Activated naive CD8-positive, alpha-beta T cell treated with anti-CD3 and anti-CD28 coated beads, Interleukin-2, amount 10 ng/mL, durations not matched to agents 7 days and 5 days (primary cell): ENCODE measurements at regions not wholly inside any gene's neighbourhood (a gene's known extent, or its start where the extent isn't known, plus 50 kb on each side); places are given as distances from the start of the nearest gene placed in this dataset.
"Not testable (repeated sequence)": the region's sequence is repeated elsewhere in the genome, so short reads cannot be mapped to it uniquely, and the experiment has no call there.

ENCODE experiments used
- ATAC-seq: fragments of 150-1000 bp; cut with Tn5 transposase; one replicate; pipeline ENCODE4 v1.10.0; 2021; ENCODE audit warnings: low read depth, moderate library complexity
- POLR2A ChIA-PET: fragments of 350-600 bp; sonication (Branson Sonifier 250); formaldehyde crosslinking; loops from one replicate; lab custom pipeline; 2021; ENCODE audit warnings: antibody characterized with exemption; lab: Charles Lee
- DNase-seq: peaks from one replicate; pipeline ENCODE4 v3.0.0; 2021
- H3K27ac Mint-ChIP-seq: one replicate; pipeline ENCODE4 v1.8.0; 2022; ENCODE audit warnings: mild to moderate bottlenecking, mixed read lengths
- H3K27me3 Mint-ChIP-seq: one replicate; pipeline ENCODE4 v1.8.0; 2022; ENCODE audit warnings: mild to moderate bottlenecking, moderate library complexity, mixed read lengths
- H3K36me3 Mint-ChIP-seq: one replicate; pipeline ENCODE4 v1.8.0; 2021; ENCODE audit warnings: mild to moderate bottlenecking, mixed read lengths
- H3K4me1 Mint-ChIP-seq: one replicate; pipeline ENCODE4 v1.8.0; 2021; ENCODE audit warnings: mixed read lengths
- H3K4me3 Mint-ChIP-seq: one replicate; pipeline ENCODE4 v1.8.0; 2022; ENCODE audit warnings: mild to moderate bottlenecking, moderate library complexity, mixed read lengths
- H3K9me3 Mint-ChIP-seq: one replicate; pipeline ENCODE4 v1.8.0; 2021; ENCODE audit warnings: mixed read lengths

GRCh38 chr4:82125787-82126297, 247.9 kb downstream of the HNRNPD start:
- POLR2A ChIA-PET, result no interaction called here
- Mint-ChIP-seq H3K27ac (no peak overlapping the region), H3K4me1 (no peaks in the 10 kb centered on the region)

GRCh38 chr4:82124932-82125786, 248.6 kb downstream of the HNRNPD start:
- H3K27ac Mint-ChIP-seq, result no peak overlapping the region
- H3K27me3 Mint-ChIP-seq, result no peaks in the 10 kb centered on the region
- POLR2A ChIA-PET, result no interaction called here
- no peak overlapping the region for H3K4me3 Mint-ChIP-seq
- peaks cover 4% of the 10 kb centered on the region for H3K9me3 Mint-ChIP-seq
- ATAC-seq, result no peak
- DNase-seq, result no peak
- H3K36me3 Mint-ChIP-seq, result peaks cover 3% of the 10 kb centered on the region
- no peaks in the 10 kb centered on the region for H3K4me1 Mint-ChIP-seq

More at GRCh38 chr4:82125787-82126297, 247.9 kb downstream of the HNRNPD start:
- ATAC-seq (no peak), DNase-seq (no peak)
- H3K36me3 Mint-ChIP-seq, result peaks cover 3% of the 10 kb centered on the region
- H3K4me3 Mint-ChIP-seq, result no peak overlapping the region
- H3K9me3 Mint-ChIP-seq, result peaks cover 4% of the 10 kb centered on the region
- H3K27me3 Mint-ChIP-seq, result no peaks in the 10 kb centered on the region

DNA sequence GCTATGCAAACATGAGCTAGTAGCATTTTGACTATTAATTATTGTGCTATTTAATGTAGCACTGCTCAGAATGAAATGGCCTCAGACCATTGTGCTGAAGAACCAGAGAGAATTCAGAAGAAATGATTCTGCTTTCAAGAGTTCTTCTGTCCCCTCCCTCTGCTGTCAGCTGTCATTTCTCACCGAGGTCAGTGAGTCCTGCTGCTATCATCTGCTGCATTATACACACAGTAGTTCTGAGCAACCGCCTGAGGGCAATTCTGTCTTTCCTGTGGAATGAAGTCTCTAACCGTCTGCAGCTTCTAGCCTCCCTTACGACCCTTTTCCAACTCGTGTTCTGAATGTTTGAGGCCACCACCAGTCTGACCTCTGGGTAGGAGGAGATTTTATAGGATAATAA, 249.4 kb downstream of the HNRNPD start:
- H3K27ac Mint-ChIP-seq, result no peak overlapping the region
- H3K4me3 Mint-ChIP-seq, result no peak overlapping the region
- no peaks in the 10 kb centered on the region for H3K27me3 Mint-ChIP-seq
- H3K4me1 Mint-ChIP-seq, result no peaks in the 10 kb centered on the region
- ATAC-seq (no peak), DNase-seq (no peak)
- peaks cover 2% of the 10 kb centered on the region for H3K36me3 Mint-ChIP-seq
- H3K9me3 Mint-ChIP-seq, result peaks cover 4% of the 10 kb centered on the region
- POLR2A ChIA-PET, result no interaction called here

DNA sequence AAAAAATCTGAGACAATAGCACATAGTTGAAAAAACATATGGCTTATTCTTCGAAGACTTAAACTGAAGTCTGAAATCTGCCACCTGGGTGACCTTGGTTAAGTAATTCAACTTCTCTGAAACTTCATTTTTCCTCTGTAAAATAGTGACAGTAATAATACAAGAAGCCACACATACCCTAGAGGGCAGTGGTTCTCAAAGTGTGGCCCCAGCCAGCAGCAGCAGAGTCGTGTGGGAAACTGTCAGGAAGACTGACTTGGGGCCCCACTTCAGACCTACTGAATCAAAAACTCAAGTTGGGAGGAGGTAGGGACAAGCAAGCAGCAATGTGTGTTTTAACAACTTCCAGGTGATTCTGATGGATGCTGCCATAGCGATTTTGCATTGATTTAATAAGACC, 249.9 kb downstream of the HNRNPD start:
- POLR2A ChIA-PET, result no interaction called here
- H3K9me3 Mint-ChIP-seq, result peaks cover 4% of the 10 kb centered on the region
- DNase-seq (no peak), ATAC-seq (no peak)
- H3K4me3 Mint-ChIP-seq, result no peak overlapping the region
- H3K4me1 Mint-ChIP-seq, result no peaks in the 10 kb centered on the region
- no peaks in the 10 kb centered on the region for H3K36me3 Mint-ChIP-seq
- H3K27ac Mint-ChIP-seq, result no peak overlapping the region
- H3K27me3 Mint-ChIP-seq, result no peaks in the 10 kb centered on the region

GRCh38 chr4:82115183-82115582, 258.6 kb downstream of the HNRNPD start:
- H3K4me1 Mint-ChIP-seq, H3K27ac Mint-ChIP-seq, DNase-seq, H3K9me3 Mint-ChIP-seq, H3K27me3 Mint-ChIP-seq, H3K4me3 Mint-ChIP-seq, ATAC-seq, H3K36me3 Mint-ChIP-seq, POLR2A ChIA-PET: not testable (repeated sequence)

GRCh38 chr4:82108506-82108905, 265.3 kb downstream of the HNRNPD start:
- DNase-seq (no peak), ATAC-seq (no peak)
- Mint-ChIP-seq H3K9me3 (peaks cover 1% of the 10 kb centered on the region), H3K4me3 (no peak overlapping the region), H3K4me1 (no peaks in the 10 kb centered on the region), H3K27ac (no peak overlapping the region), H3K36me3 (no peaks in the 10 kb centered on the region), H3K27me3 (no peaks in the 10 kb centered on the region)
- POLR2A ChIA-PET, result no interaction called here

DNA sequence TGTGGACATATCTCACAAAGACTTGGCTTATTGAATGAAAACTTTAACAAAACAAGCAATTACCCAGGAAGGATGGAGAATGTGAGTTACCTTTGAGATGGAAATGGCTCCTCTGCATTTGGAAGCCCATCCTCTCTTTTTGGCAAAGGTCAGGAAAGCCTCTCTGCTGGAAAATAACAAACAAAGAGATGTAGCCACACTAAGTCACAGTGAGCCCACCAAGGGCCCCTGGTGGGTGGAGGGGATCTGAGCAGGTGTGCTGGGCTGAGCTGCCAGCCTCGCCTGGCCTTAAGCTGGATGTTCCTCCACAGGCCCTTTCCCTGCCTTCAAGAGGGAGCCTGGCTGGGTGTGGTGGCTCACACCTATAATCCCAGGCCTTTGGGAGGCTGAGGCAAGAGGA, 269.2 kb downstream of the HNRNPD start:
- H3K27ac Mint-ChIP-seq, result no peak overlapping the region
- no peak overlapping the region for H3K4me3 Mint-ChIP-seq
- H3K4me1 Mint-ChIP-seq, result no peaks in the 10 kb centered on the region
- no peaks in the 10 kb centered on the region for H3K9me3 Mint-ChIP-seq
- POLR2A ChIA-PET, result no interaction called here
- H3K27me3 Mint-ChIP-seq, result peaks cover 2% of the 10 kb centered on the region
- no peaks in the 10 kb centered on the region for H3K36me3 Mint-ChIP-seq
- ATAC-seq (no peak), DNase-seq (no peak)

- no peak overlapping the region for H3K27ac Mint-ChIP-seq
- no peaks in the 10 kb centered on the region for H3K36me3 Mint-ChIP-seq
- POLR2A ChIA-PET, result no interaction called here
- ATAC-seq, result no peak
- no peaks in the 10 kb centered on the region for H3K4me1 Mint-ChIP-seq
- peaks cover 2% of the 10 kb centered on the region for H3K27me3 Mint-ChIP-seq
- no peak for DNase-seq
- H3K4me3 Mint-ChIP-seq, result no peak overlapping the region
- no peaks in the 10 kb centered on the region for H3K9me3 Mint-ChIP-seq
These were observed 273.7 kb downstream of the HNRNPD start for GRCh38 chr4:82099928-82100579.

- Mint-ChIP-seq H3K4me1 (no peaks in the 10 kb centered on the region), H3K27me3 (peaks cover 2% of the 10 kb centered on the region), H3K9me3 (no peaks in the 10 kb centered on the region), H3K4me3 (no peak overlapping the region), H3K36me3 (no peaks in the 10 kb centered on the region), H3K27ac (no peak overlapping the region)
- no peak for DNase-seq
- POLR2A ChIA-PET, result no interaction called here
- ATAC-seq, result no peak
These were observed 276.3 kb downstream of the HNRNPD start for GRCh38 chr4:82097504-82097903.

DNA sequence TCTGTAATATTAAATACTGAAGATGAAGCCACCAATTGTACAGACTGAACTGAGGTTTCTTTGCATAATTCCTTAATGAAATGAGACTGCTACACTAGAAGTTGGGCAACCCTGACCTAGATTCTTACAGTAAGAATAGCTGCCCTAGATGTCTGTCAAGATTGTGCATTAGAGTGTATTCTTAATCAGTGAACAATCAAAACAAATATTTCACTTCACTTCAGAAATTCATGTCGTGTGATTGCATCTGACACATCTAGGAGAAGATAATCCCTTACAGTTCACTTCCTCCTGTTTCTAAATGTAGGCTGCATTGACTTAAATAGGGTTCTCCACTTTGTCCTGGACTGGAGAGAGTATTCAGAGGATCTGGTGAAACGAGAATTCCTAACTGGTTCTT, 283.1 kb downstream of the HNRNPD start:
- H3K27me3 Mint-ChIP-seq, result no peaks in the 10 kb centered on the region
- H3K4me3 Mint-ChIP-seq, result no peak overlapping the region
- no peak overlapping the region for H3K27ac Mint-ChIP-seq
- POLR2A ChIA-PET, result no interaction called here
- H3K9me3 Mint-ChIP-seq, result peaks cover 2% of the 10 kb centered on the region
- no peaks in the 10 kb centered on the region for H3K4me1 Mint-ChIP-seq
- DNase-seq (no peak), ATAC-seq (no peak)
- no peaks in the 10 kb centered on the region for H3K36me3 Mint-ChIP-seq

GRCh38 chr4:82084747-82085146, 289.0 kb downstream of the HNRNPD start:
- POLR2A ChIA-PET, result no interaction called here
- no peaks in the 10 kb centered on the region for H3K4me1 Mint-ChIP-seq
- no peak for DNase-seq

GRCh38 chr4:82077471-82077995, 296.3 kb downstream of the HNRNPD start:
- POLR2A ChIA-PET, H3K4me1 Mint-ChIP-seq, ATAC-seq, H3K36me3 Mint-ChIP-seq, H3K27ac Mint-ChIP-seq, H3K4me3 Mint-ChIP-seq, DNase-seq, H3K27me3 Mint-ChIP-seq, H3K9me3 Mint-ChIP-seq: not testable (repeated sequence)

More at GRCh38 chr4:82084747-82085146, 289.0 kb downstream of the HNRNPD start:
- no peak for ATAC-seq
- H3K4me3 Mint-ChIP-seq, result no peak overlapping the region
- H3K27me3 Mint-ChIP-seq, result no peaks in the 10 kb centered on the region
- H3K9me3 Mint-ChIP-seq, result peaks cover 4% of the 10 kb centered on the region
- no peak overlapping the region for H3K27ac Mint-ChIP-seq
- H3K36me3 Mint-ChIP-seq, result no peaks in the 10 kb centered on the region

DNA sequence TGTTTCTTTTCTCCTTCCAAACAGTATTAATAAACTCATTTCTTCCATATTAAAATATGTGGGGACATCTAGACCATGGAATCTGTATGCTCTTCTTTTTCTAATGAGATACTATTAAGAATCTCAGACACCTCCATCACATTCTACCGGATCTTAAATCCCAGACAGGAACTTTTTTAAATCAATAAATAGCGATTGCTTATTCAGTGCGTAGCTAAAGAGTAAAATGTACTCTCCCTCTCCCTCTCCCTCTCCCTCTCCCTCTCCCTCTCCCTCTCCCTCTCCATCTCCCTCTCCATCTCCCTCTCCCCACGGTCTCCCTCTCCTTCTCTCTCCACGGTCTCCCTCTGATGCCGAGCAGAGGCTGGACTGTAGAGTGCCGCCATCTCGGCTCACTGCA, 297.0 kb downstream of the HNRNPD start:
- ATAC-seq (no peak), DNase-seq (no peak)
- no peak overlapping the region for H3K27ac Mint-ChIP-seq
- no peaks in the 10 kb centered on the region for H3K27me3 Mint-ChIP-seq
- H3K36me3 Mint-ChIP-seq, result no peaks in the 10 kb centered on the region
- no peaks in the 10 kb centered on the region for H3K9me3 Mint-ChIP-seq
- POLR2A ChIA-PET, result no interaction called here
- no peaks in the 10 kb centered on the region for H3K4me1 Mint-ChIP-seq
- H3K4me3 Mint-ChIP-seq, result no peak overlapping the region

- no peak for DNase-seq
- H3K27me3 Mint-ChIP-seq, result no peaks in the 10 kb centered on the region
- no peak overlapping the region for H3K27ac Mint-ChIP-seq
- no peaks in the 10 kb centered on the region for H3K9me3 Mint-ChIP-seq
- no peaks in the 10 kb centered on the region for H3K4me1 Mint-ChIP-seq
- H3K36me3 Mint-ChIP-seq, result no peaks in the 10 kb centered on the region
- H3K4me3 Mint-ChIP-seq, result no peak overlapping the region
- no peak for ATAC-seq
- POLR2A ChIA-PET, result no interaction called here
These were observed 297.4 kb downstream of the HNRNPD start for GRCh38 chr4:82076359-82076758.
